Omental fat pad (tissue), 3 donors: ENCODE measurements at regions not wholly inside any gene's neighbourhood (a gene's known extent, or its start where the extent isn't known, plus 50 kb on each side); places are given as distances from the start of the nearest gene placed in this dataset.

Experiments
- ATAC-seq: fragments of 150-250 bp; one replicate; pipeline ENCODE4 v1.9.1; 2016; ENCODE audit warnings: mild to moderate bottlenecking, moderate library complexity; ENCODE audit not compliant: low FRiP score
- DNase-seq: peaks from one replicate; pipeline ENCODE4 v3.0.0-alpha.2; 2019; ENCODE audit warnings: low spot score
- CTCF ChIP-seq, 3 donors: fragments of 450-650 bp; IDR thresholded peaks; one replicate each; pipeline ENCODE4 v1.5.1; 2016 to 2017; ENCODE audit warnings: antibody characterized with exemption in 3 of 3, mild to moderate bottlenecking in 3 of 3, moderate library complexity in 2 of 3

- DNase-seq (no peak), ATAC-seq (no peak)
- no peak for TF ChIP-seq CTCF (IDR thresholded peaks at IDR 0.05)
Measured at GRCh38 chr9:649128-650074, 192.1 kb upstream of the DMRT1 start.

GRCh38 chr9:650362-650761 lies 191.1 kb upstream of the DMRT1 start:
- no peak for TF ChIP-seq CTCF (IDR thresholded peaks at IDR 0.05)
- no peak for ATAC-seq
- no peak for DNase-seq

- ATAC-seq (no peak), DNase-seq (no peak)
- TF ChIP-seq CTCF (IDR thresholded peaks at IDR 0.05), result no peak
Measured at GRCh38 chr9:651371-651770, 190.1 kb upstream of the DMRT1 start.

GRCh38 chr9:652914-653313 lies 188.6 kb upstream of the DMRT1 start:
- peak; percentile 71 for ATAC-seq
- DNase-seq, result no peak
- no peak for TF ChIP-seq CTCF (IDR thresholded peaks at IDR 0.05)

- no peak for TF ChIP-seq CTCF (IDR thresholded peaks at IDR 0.05)
- no peak for DNase-seq
- ATAC-seq, result no peak
Measured at GRCh38 chr9:653421-653820, 188.1 kb upstream of the DMRT1 start.

- no peak for TF ChIP-seq CTCF (IDR thresholded peaks at IDR 0.05)
- ATAC-seq, result no peak
Measured at GRCh38 chr9:653856-654387, 187.6 kb upstream of the DMRT1 start.

GRCh38 chr9:655875-656274 lies 185.6 kb upstream of the DMRT1 start:
- no peak for DNase-seq
- ATAC-seq, result no peak
- TF ChIP-seq CTCF (IDR thresholded peaks at IDR 0.05), result no peak

More at GRCh38 chr9:653856-654387, 187.6 kb upstream of the DMRT1 start:
- DNase-seq, result no peak
